ENCODE measurements at regions not wholly inside any gene's neighbourhood (a gene's known extent, or its start where the extent isn't known, plus 50 kb on each side); places are given as distances from the start of the nearest gene placed in this dataset.
"Not testable (repeated sequence)": the region's sequence is repeated elsewhere in the genome, so short reads cannot be mapped to it uniquely, and the experiment has no call there.

- DNase-seq (ENCODE audit: low read depth in 4 of 4, low spot score in 3 of 4) = no peak
Observed at GRCh38 chr10:33715303-33715975, 381.0 kb upstream of the NRP1 start.

- DNase-seq (ENCODE audit: low read depth in 4 of 4, low spot score in 3 of 4) = no peak
Observed at GRCh38 chr10:33712825-33713224, 378.4 kb upstream of the NRP1 start.

- DNase-seq (ENCODE audit: low read depth in 4 of 4, low spot score in 3 of 4) = no peak
Observed at GRCh38 chr10:33710006-33710405, 375.5 kb upstream of the NRP1 start.

GRCh38 chr10:33709008-33709753, 374.7 kb upstream of the NRP1 start:
- DNase-seq (ENCODE audit: low read depth in 4 of 4, low spot score in 3 of 4) = no peak

GRCh38 chr10:33708561-33708960, 374.1 kb upstream of the NRP1 start:
- no peak for DNase-seq (ENCODE audit: low read depth in 4 of 4, low spot score in 3 of 4)

- no peak for DNase-seq (ENCODE audit: low read depth in 4 of 4, low spot score in 3 of 4)
Observed at GRCh38 chr10:33706746-33707145, 372.3 kb upstream of the NRP1 start.

GRCh38 chr10:33706191-33706590, 371.7 kb upstream of the NRP1 start:
- DNase-seq (ENCODE audit: low read depth in 4 of 4, low spot score in 3 of 4) = no peak

GRCh38 chr10:33704214-33704830, 369.9 kb upstream of the NRP1 start:
- DNase-seq (ENCODE audit: low read depth in 4 of 4, low spot score in 3 of 4) = no peak

GRCh38 chr10:33703501-33704213, 369.2 kb upstream of the NRP1 start:
- DNase-seq (ENCODE audit: low read depth in 4 of 4, low spot score in 3 of 4) = no peak

GRCh38 chr10:33698033-33698432, 363.6 kb upstream of the NRP1 start:
- DNase-seq (ENCODE audit: low read depth in 4 of 4, low spot score in 3 of 4) = no peak

- no peak for DNase-seq (ENCODE audit: low read depth in 4 of 4, low spot score in 3 of 4)
Observed at GRCh38 chr10:33697016-33697415, 362.5 kb upstream of the NRP1 start.

GRCh38 chr10:33695536-33695935, 361.1 kb upstream of the NRP1 start:
- no peak for DNase-seq (ENCODE audit: low read depth in 4 of 4, low spot score in 3 of 4)

GRCh38 chr10:33690536-33690935, 356.1 kb upstream of the NRP1 start:
- DNase-seq (ENCODE audit: low read depth in 4 of 4, low spot score in 3 of 4) = not testable (repeated sequence)

GRCh38 chr10:33688506-33688905, 354.0 kb upstream of the NRP1 start:
- DNase-seq (ENCODE audit: low read depth in 4 of 4, low spot score in 3 of 4) = no peak

- no peak for DNase-seq (ENCODE audit: low read depth in 4 of 4, low spot score in 3 of 4)
Observed at GRCh38 chr10:33684211-33684611, 349.7 kb upstream of the NRP1 start.

- no peak for DNase-seq (ENCODE audit: low read depth in 4 of 4, low spot score in 3 of 4)
Observed at GRCh38 chr10:33681595-33681994, 347.1 kb upstream of the NRP1 start.

GRCh38 chr10:33680036-33680435, 345.6 kb upstream of the NRP1 start:
- DNase-seq (ENCODE audit: low read depth in 4 of 4, low spot score in 3 of 4) = no peak

- DNase-seq (ENCODE audit: low read depth in 4 of 4, low spot score in 3 of 4) = no peak
Observed at GRCh38 chr10:33676606-33677339, 342.3 kb upstream of the NRP1 start.

GRCh38 chr10:33674986-33675599, 340.6 kb upstream of the NRP1 start:
- DNase-seq (ENCODE audit: low read depth in 4 of 4, low spot score in 3 of 4) = no peak

GRCh38 chr10:33674491-33674890, 340.0 kb upstream of the NRP1 start:
- DNase-seq (ENCODE audit: low read depth in 4 of 4, low spot score in 3 of 4) = no peak
